Spleen (tissue), 11 donors: ENCODE measurements at regions not wholly inside any gene's neighbourhood (a gene's known extent, or its start where the extent isn't known, plus 50 kb on each side); places are given as distances from the start of the nearest gene placed in this dataset.

ENCODE experiments used
- DNase-seq: peaks from one replicate; pipeline ENCODE4 v3.0.0-alpha.2; 2020
- H3K27ac ChIP-seq, 8 donors: fragments of 200-600 bp; sonication (generic) in 7 of 8; 1 replicate in 4 of 8; 2 replicates in 4 of 8; pipeline versions ENCODE4 v1.5.0 to v1.8.0; 2016 to 2021; ENCODE audit warnings: inconsistent platforms in 4 of 8, mild to moderate bottlenecking in 4 of 8, moderate library complexity in 1 of 8
- H3K27me3 ChIP-seq, 7 donors: fragments of 200-600 bp; sonication (generic) in 6 of 7; replicated peaks in 1 of 7; 1 replicate in 4 of 7; 2 replicates in 3 of 7; pipeline versions ENCODE4 v1.5.0 to v1.8.0; 2016 to 2021; ENCODE audit warnings: inconsistent platforms in 3 of 7, mild to moderate bottlenecking in 1 of 7
- H3K36me3 ChIP-seq, 6 donors: fragments of 200-600 bp; sonication (generic) in 5 of 6; 1 replicate in 4 of 6; 2 replicates in 2 of 6; pipeline versions ENCODE4 v1.5.0 to v1.8.0; 2016 to 2021; ENCODE audit warnings: inconsistent platforms in 2 of 6
- H3K4me1 ChIP-seq, 6 donors: fragments of 200-600 bp; sonication (generic) in 5 of 6; 1 replicate in 3 of 6; 2 replicates in 3 of 6; pipeline versions ENCODE4 v1.5.0 to v1.8.0; 2016 to 2021; ENCODE audit warnings: inconsistent platforms in 3 of 6
- H3K4me3 ChIP-seq, 8 donors: fragments of 200-600 bp; sonication (generic) in 7 of 8; 1 replicate in 4 of 8; 2 replicates in 4 of 8; pipeline versions ENCODE4 v1.5.0 to v1.8.0; 2016 to 2021; ENCODE audit warnings: inconsistent platforms in 4 of 8, mild to moderate bottlenecking in 4 of 8, moderate library complexity in 2 of 8
- H3K9me3 ChIP-seq, 8 donors: fragments of 200-600 bp; sonication (generic) in 7 of 8; 1 replicate in 4 of 8; 2 replicates in 4 of 8; pipeline versions ENCODE4 v1.5.0 to v1.8.0; 2016 to 2021; ENCODE audit warnings: inconsistent platforms in 4 of 8
- POLR2A ChIP-seq, 3 donors: fragments of 450-650 bp; IDR thresholded peaks; one replicate each; pipeline ENCODE4 v1.5.1; 2017; ENCODE audit warnings: antibody characterized with exemption in 3 of 3, mild to moderate bottlenecking in 1 of 3
- POLR2AphosphoS5 ChIP-seq, 3 donors: sonication (generic); formaldehyde crosslinking; IDR thresholded peaks; one replicate each; pipeline ENCODE4 v1.5.1; 2017; ENCODE audit warnings: antibody characterized with exemption in 3 of 3
- WGBS, 5 donors: extraction: QIAGEN DNeasy Blood & Tissue Kit in 3 of 5; methylation state at CpG; one replicate each; pipeline versions ENCODE4 v1.1.5 to v1.1.7; 2013 to 2018; 5-methylcytosine and 5-hydroxymethylcytosine counted together
- intact Hi-C: fragments of 100-400 bp; cut with DNase I; formaldehyde crosslinking; loops from one replicate; pipeline ENCODE4 v1.15.0; 2023; ENCODE audit warnings: low total_unique reads
- TF ChIP-seq, protein P1 (sequence below), 11 experiments: fragments of 200-600 bp in 7 of 11; fragments of 450-650 bp in 4 of 11; sonication (generic) in 4 of 11; IDR thresholded peaks in 8 of 11; conservative IDR thresholded peaks in 3 of 11; 1 replicate in 7 of 11; 2 replicates in 4 of 11; pipeline versions ENCODE4 v1.4.0 to v1.8.0; 2016 to 2021; ENCODE audit warnings: antibody characterized with exemption in 11 of 11, inconsistent platforms in 4 of 11, mild to moderate bottlenecking in 1 of 11
- donor health status: healthy with polysubstance abuse.
- donor health status: DM: no; HTN: no; CAD: no; lungs with moderate emphysema.
- donor health status: DM: no; HTN: no; CAD: no.
- donor health status: Bipolar disorder and iron deficiency.
- donor health status: healthy.
- donor health status: DM: no; HTN: no; CAD: no.
- donor health status: DM: yes; HTN: yes; CAD: no.

DNA sequence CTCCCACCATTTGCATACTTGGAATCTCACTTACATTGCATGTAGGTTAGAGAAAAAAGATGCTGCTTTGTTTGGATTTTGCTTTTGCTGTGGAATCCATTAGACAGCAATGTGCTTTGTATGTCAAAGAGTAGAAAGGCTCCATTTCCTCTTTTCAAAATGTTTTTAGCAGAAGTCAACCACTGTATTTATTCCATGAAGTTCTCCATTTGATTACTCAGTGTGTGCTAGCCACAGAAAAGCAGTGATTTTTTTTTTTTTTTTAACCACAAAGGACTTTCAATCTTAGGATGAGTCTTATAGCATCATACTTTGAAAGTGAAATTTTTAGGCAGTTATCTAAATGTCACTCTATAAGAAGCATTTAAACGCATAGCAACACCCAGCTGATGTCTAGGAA lies 285.0 kb upstream of the ADAMTS9 start:
- Histone ChIP-seq H3K4me1 (no peaks in the 10 kb centered on the region), H3K4me3 (no peak overlapping the region), H3K36me3 (no peaks in the 10 kb centered on the region), H3K27me3 (no peaks in the 10 kb centered on the region), H3K9me3 (no peaks in the 10 kb centered on the region), H3K27ac (no peak overlapping the region)
- WGBS, 5 donors, result 54 to 60% (median 55%) methylated on average over 1 of the region's 1 CpG
- intact Hi-C loops, result no loop called here
- no peak for DNase-seq
- TF ChIP-seq POLR2AphosphoS5 (IDR thresholded peaks at IDR 0.05) (no peak), POLR2A (IDR thresholded peaks at IDR 0.05) (no peak)
- TF ChIP-seq, protein P1, sequence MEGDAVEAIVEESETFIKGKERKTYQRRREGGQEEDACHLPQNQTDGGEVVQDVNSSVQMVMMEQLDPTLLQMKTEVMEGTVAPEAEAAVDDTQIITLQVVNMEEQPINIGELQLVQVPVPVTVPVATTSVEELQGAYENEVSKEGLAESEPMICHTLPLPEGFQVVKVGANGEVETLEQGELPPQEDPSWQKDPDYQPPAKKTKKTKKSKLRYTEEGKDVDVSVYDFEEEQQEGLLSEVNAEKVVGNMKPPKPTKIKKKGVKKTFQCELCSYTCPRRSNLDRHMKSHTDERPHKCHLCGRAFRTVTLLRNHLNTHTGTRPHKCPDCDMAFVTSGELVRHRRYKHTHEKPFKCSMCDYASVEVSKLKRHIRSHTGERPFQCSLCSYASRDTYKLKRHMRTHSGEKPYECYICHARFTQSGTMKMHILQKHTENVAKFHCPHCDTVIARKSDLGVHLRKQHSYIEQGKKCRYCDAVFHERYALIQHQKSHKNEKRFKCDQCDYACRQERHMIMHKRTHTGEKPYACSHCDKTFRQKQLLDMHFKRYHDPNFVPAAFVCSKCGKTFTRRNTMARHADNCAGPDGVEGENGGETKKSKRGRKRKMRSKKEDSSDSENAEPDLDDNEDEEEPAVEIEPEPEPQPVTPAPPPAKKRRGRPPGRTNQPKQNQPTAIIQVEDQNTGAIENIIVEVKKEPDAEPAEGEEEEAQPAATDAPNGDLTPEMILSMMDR (IDR thresholded peaks at IDR 0.05 in 8 of 11, conservative IDR thresholded peaks at IDR 0.05 in 3 of 11), result no peak

DNA sequence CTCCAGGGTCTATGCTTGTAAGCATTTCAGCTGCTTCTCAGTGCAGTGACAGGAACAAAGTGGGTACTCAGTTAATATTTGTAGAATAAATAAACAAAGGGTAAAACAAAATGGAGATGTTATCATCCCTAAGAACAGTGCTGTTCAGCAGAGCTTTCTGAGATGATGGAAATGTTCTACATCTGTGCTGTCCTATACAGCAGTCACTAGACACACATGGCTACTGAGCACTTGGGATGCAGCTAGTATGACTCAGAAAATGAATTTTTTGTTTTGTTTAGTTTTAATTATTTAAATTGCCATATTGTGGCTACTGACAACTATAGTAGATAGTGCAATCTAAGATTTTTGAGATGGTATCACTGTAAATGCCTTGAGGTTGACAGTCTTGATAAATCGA lies 283.8 kb upstream of the ADAMTS9 start:
- H3K9me3 ChIP-seq, result peaks cover 0 to 5% (median 0%) of the 10 kb centered on the region in 8 donors
- H3K27me3 ChIP-seq, result no peaks in the 10 kb centered on the region
- H3K27ac ChIP-seq, result no peak overlapping the region
- TF ChIP-seq, protein P1 (IDR thresholded peaks at IDR 0.05 in 8 of 11, conservative IDR thresholded peaks at IDR 0.05 in 3 of 11), result no peak
- TF ChIP-seq POLR2AphosphoS5 (IDR thresholded peaks at IDR 0.05), result no peak
- intact Hi-C loops, result no loop called here
- no peak for DNase-seq
- H3K4me1 ChIP-seq, result no peaks in the 10 kb centered on the region
- no peaks in the 10 kb centered on the region for H3K36me3 ChIP-seq
- WGBS, 5 donors, result 30 to 81% (median 51%) methylated on average over 1 of the region's 1 CpG
- no peak overlapping the region for H3K4me3 ChIP-seq

DNA sequence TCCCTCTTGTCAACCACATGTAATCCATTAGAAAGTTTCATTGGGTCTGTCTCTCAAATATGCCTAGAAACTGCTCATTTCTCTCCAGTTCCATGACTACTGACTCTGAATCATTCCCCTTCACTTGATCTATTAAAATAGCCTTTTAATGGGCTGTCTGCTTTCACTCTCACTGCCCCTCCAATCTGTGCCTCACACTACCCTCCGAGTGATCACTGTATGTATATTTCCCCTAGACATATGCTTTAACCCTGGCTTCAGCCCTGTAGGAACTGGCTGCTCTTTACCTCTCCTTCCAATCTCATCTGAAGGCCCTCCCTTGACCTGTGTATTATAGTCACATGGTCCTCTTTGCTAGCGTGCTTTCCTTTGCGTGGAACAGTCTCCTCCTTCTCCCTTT lies 282.8 kb upstream of the ADAMTS9 start:
- intact Hi-C loops, result no loop called here

DNA sequence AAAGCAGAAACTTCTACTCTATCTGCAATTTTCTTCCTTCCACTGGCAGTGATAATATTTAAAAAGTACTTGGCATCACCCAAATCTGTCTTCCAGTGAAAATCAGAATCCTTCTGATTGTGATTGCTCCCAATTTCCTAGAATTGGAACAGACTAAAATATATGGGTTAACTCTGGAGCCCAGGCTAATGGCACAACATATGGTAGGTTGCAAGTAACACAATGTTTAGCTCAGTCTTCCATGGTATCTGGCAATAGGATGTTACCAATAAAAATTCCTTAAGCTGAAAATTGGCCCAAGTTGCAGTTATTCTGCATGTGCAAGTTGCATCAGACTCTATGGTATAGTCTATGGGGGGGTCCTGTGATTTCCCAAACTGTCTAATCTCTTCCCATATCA lies 273.5 kb upstream of the ADAMTS9 start:
- Histone ChIP-seq H3K27me3 (no peaks in the 10 kb centered on the region), H3K36me3 (no peaks in the 10 kb centered on the region), H3K9me3 (peaks cover 0 to 2% (median 0%) of the 10 kb centered on the region in 8 donors), H3K4me1 (no peaks in the 10 kb centered on the region), H3K27ac (no peak overlapping the region), H3K4me3 (no peak overlapping the region)
- TF ChIP-seq POLR2AphosphoS5 (IDR thresholded peaks at IDR 0.05) (no peak), POLR2A (IDR thresholded peaks at IDR 0.05) (no peak)
- TF ChIP-seq, protein P1 (IDR thresholded peaks at IDR 0.05 in 8 of 11, conservative IDR thresholded peaks at IDR 0.05 in 3 of 11), result no peak
- DNase-seq, result no peak
- intact Hi-C loops, result no loop called here

More for the DNA sequence above, 282.8 kb upstream of the ADAMTS9 start:
- no peaks in the 10 kb centered on the region for H3K27me3 ChIP-seq
- no peak overlapping the region for H3K4me3 ChIP-seq
- peaks cover 0 to 5% (median 0%) of the 10 kb centered on the region in 8 donors for H3K9me3 ChIP-seq
- no peak for DNase-seq
- WGBS, 5 donors, result 85 to 95% (median 91%) methylated on average over 3 of the region's 3 CpGs
- H3K27ac ChIP-seq, result no peak overlapping the region
- H3K4me1 ChIP-seq, result no peaks in the 10 kb centered on the region
- no peaks in the 10 kb centered on the region for H3K36me3 ChIP-seq
- TF ChIP-seq, protein P1 (IDR thresholded peaks at IDR 0.05 in 8 of 11, conservative IDR thresholded peaks at IDR 0.05 in 3 of 11), result no peak
- TF ChIP-seq POLR2A (IDR thresholded peaks at IDR 0.05) (no peak), POLR2AphosphoS5 (IDR thresholded peaks at IDR 0.05) (no peak)
